HG03558 (cell line): ENCODE measurements at regions not wholly inside any gene's neighbourhood (a gene's known extent, or its start where the extent isn't known, plus 50 kb on each side); places are given as distances from the start of the nearest gene placed in this dataset.
"Not testable (repeated sequence)": the region's sequence is repeated elsewhere in the genome, so short reads cannot be mapped to it uniquely, and the experiment has no call there.

Experiments used
- ATAC-seq: cut with Tn5 transposase; IDR thresholded peaks from one replicate; pipeline ENCODE4 v1.9.1; 2021; ENCODE audit warnings: moderate number of reproducible peaks; ENCODE audit not compliant: unreplicated experiment; ENCODE audit errors: extremely low read depth

- ATAC-seq, result no peak
Measured at GRCh38 chr1:228887101-228887500, 151.8 kb downstream of the RHOU start.

- ATAC-seq, result no peak
Measured at GRCh38 chr1:228887960-228888359, 152.7 kb downstream of the RHOU start.

GRCh38 chr1:228889289-228889688 is 154.0 kb downstream of the RHOU start:
- no peak for ATAC-seq

GRCh38 chr1:228891272-228892034 is 156.2 kb downstream of the RHOU start:
- no peak for ATAC-seq

- ATAC-seq, result not testable (repeated sequence)
Measured at GRCh38 chr1:228892200-228892599, 156.9 kb downstream of the RHOU start.

GRCh38 chr1:228894442-228894989 is 159.2 kb downstream of the RHOU start:
- no peak for ATAC-seq

- no peak for ATAC-seq
Measured at GRCh38 chr1:228897901-228898300, 162.6 kb downstream of the RHOU start.

- no peak for ATAC-seq
Measured at GRCh38 chr1:228898582-228898992, 163.3 kb downstream of the RHOU start.

- no peak for ATAC-seq
Measured at GRCh38 chr1:228899421-228899956, 164.2 kb downstream of the RHOU start.

- no peak for ATAC-seq
Measured at GRCh38 chr1:228900099-228900885, 165.0 kb downstream of the RHOU start.

GRCh38 chr1:228900886-228901392 is 165.7 kb downstream of the RHOU start:
- ATAC-seq, result no peak

GRCh38 chr1:228901936-228902681 is 166.8 kb downstream of the RHOU start:
- no peak for ATAC-seq

GRCh38 chr1:228902781-228903433 is 167.6 kb downstream of the RHOU start:
- no peak for ATAC-seq

GRCh38 chr1:228903434-228904071 is 168.3 kb downstream of the RHOU start:
- no peak for ATAC-seq

GRCh38 chr1:228904222-228904621 is 168.9 kb downstream of the RHOU start:
- no peak for ATAC-seq

- ATAC-seq, result no peak
Measured at GRCh38 chr1:228905701-228906101, 170.4 kb downstream of the RHOU start.

- ATAC-seq, result no peak
Measured at GRCh38 chr1:228906223-228906860, 171.1 kb downstream of the RHOU start.
